K562 (cell line): ENCODE measurements at regions not wholly inside any gene's neighbourhood (a gene's known extent, or its start where the extent isn't known, plus 50 kb on each side); places are given as distances from the start of the nearest gene placed in this dataset.

Experiments used
- NRF1 ChIP-seq, 2 experiments: fragments of 450-650 bp; IDR thresholded peaks in 1 of 2; conservative IDR thresholded peaks in 1 of 2; 2 replicates each; pipeline ENCODE4 v1.6.1; 2014; ENCODE audit warnings: mild to moderate bottlenecking in 2 of 2
- SNAPC5 ChIP-seq: fragments of 250-450 bp; sonication (Bioruptor Pico); IDR thresholded peaks from 2 replicates; pipeline ENCODE4 v1.8.0; 2021; ENCODE audit warnings: moderate library complexity, mild to moderate bottlenecking, inconsistent platforms
- TF ChIP-seq, protein P1 (sequence below), 3 experiments: IDR thresholded peaks in 2 of 3; conservative IDR thresholded peaks in 1 of 3; 2 replicates each; pipeline ENCODE4 v1.5.1; 2011 to 2012; ENCODE audit warnings: low read length in 3 of 3, mild to moderate bottlenecking in 3 of 3, control low read depth in 2 of 3, improper control_type of control experiment in 1 of 3, inconsistent platforms in 1 of 3, low read depth in 1 of 3, mixed read lengths in 1 of 3, moderate library complexity in 1 of 3; ENCODE audit not compliant: insufficient read depth in 2 of 3

DNA sequence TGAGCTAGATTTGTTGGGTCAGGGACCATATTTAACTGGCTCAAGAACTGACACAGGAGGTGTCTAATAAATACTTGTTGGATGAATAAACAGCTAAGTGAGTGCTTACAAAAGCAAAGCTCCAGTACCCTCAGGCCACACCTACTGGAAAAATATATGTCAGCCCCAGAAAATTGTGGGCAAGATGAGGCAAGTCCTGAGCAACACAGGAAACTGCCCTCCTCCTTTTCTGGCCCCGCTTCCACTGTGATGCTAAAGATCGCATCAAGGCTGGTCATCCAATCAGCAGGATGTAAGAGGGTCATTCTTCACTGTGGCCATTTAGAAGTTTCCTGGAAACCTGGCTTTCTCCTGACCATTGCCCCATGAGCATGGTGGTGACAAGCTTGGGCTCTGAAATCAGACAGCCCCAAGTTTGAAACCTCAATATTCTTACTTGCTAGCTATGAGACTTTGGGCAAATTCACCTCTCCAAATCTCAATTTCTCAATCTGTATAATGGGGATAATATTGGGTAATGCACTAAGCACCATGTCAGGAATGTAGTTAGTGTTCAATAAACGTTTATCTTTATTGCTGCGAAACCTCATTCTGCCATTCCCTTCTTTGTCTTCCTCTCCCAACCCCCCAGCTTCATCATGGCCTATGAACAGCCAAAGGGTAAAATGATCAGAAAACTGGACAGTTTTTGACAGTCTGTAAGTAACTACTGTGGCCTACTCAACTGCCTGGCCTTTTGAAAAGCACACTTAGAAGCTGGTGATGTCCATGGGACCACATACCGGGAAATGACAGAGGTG is 139.3 kb upstream of the PZP start:
- TF ChIP-seq, protein P1, sequence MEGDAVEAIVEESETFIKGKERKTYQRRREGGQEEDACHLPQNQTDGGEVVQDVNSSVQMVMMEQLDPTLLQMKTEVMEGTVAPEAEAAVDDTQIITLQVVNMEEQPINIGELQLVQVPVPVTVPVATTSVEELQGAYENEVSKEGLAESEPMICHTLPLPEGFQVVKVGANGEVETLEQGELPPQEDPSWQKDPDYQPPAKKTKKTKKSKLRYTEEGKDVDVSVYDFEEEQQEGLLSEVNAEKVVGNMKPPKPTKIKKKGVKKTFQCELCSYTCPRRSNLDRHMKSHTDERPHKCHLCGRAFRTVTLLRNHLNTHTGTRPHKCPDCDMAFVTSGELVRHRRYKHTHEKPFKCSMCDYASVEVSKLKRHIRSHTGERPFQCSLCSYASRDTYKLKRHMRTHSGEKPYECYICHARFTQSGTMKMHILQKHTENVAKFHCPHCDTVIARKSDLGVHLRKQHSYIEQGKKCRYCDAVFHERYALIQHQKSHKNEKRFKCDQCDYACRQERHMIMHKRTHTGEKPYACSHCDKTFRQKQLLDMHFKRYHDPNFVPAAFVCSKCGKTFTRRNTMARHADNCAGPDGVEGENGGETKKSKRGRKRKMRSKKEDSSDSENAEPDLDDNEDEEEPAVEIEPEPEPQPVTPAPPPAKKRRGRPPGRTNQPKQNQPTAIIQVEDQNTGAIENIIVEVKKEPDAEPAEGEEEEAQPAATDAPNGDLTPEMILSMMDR (IDR thresholded peaks at IDR 0.05 in 2 of 3, conservative IDR thresholded peaks at IDR 0.05 in 1 of 3; ENCODE audit: insufficient read depth in 2 of 3, low read depth in 1 of 3, low read length in 3 of 3), result no peak
- TF ChIP-seq SNAPC5 (CRISPR knock-in tag) (no peak), NRF1 (conservative IDR thresholded peaks at IDR 0.05 in 1 of 2, IDR thresholded peaks at IDR 0.05 in 1 of 2) (no peak)
